ENCODE measurements at regions not wholly inside any gene's neighbourhood (a gene's known extent, or its start where the extent isn't known, plus 50 kb on each side); places are given as distances from the start of the nearest gene placed in this dataset.

DNA sequence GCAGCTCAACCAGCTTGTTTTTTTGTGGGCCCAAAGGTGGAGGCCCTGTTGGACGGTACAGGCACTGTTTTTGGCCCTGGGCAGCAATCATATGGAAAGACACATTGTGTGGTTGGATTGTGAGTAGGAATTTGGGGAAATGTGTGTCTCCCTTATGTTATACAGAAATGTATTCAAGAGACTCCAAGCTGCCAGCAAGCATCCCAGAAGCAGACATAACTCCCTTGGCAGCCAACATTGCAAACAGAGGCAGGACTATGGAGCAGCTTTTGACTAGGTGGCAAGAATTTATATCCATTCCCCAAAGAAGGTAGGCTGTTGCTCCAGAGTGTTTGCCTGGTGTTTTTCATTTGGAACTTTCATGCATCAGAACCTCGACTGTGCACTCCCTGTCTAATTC lies 104.9 kb downstream of the BUB3 start:
- ChIA-PET POLR2A (no interaction called here), CTCF (no interaction called here)
- Histone ChIP-seq H3K4me3 (ENCODE audit: low read depth, low read length) (no peak overlapping the region), H3K9me3 (ENCODE audit: control insufficient read depth, insufficient read depth, low read depth, low read length) (no peaks in the 10 kb centered on the region), H3K36me3 (ENCODE audit: control insufficient read depth in 2 of 2, insufficient read depth in 1 of 2, low read length in 2 of 2) (peaks cover 3 to 5% of the 10 kb centered on the region in 2 experiments; a peak in 2 of 3 replicates), H3K27ac (ENCODE audit: extremely low read depth, low read depth, low read length) (no peak overlapping the region), H3K4me1 (ENCODE audit: control insufficient read depth, insufficient read depth, low read length) (no peaks in the 10 kb centered on the region)
- no peak for TF ChIP-seq ZNF174 (tag by site-specific recombination; IDR thresholded peaks at IDR 0.05)
- TF ChIP-seq ZNF404 (tag by site-specific recombination; IDR thresholded peaks at IDR 0.05): no peak
- no peak for TF ChIP-seq ZNF24 (tag by site-specific recombination; IDR thresholded peaks at IDR 0.05)
- TF ChIP-seq ZNF670 (tag by site-specific recombination; IDR thresholded peaks at IDR 0.05; ENCODE audit: low read depth): no peak
- TF ChIP-seq ZNF837 (tag by site-specific recombination; IDR thresholded peaks at IDR 0.05): no peak
- no peak for TF ChIP-seq ZNF624 (tag by site-specific recombination; IDR thresholded peaks at IDR 0.05)

DNA sequence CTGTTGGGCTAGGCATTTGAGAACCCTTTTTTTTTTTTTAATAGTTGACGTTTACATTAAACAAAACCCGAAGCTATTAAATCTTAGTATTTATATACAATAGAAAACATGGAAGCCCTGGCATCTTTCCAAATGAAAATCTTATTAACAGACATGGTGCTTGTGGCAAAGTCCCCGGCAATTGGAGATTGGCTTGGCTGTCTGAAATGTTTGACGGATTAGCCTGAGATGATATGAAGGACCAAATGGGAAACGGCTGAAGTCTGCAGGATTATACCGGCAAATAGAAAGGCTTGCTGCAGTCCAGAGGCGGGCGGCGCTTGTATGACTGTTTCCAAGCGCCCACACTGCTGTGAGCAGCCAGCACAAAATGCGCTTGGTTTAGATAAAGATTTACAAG lies 105.6 kb downstream of the BUB3 start:
- Histone ChIP-seq H3K27ac (ENCODE audit: extremely low read depth, low read depth, low read length) (no peak overlapping the region), H3K36me3 (ENCODE audit: control insufficient read depth in 2 of 2, insufficient read depth in 1 of 2, low read length in 2 of 2) (no peaks in the 10 kb centered on the region; a peak in 1 of 3 replicates), H3K9me3 (ENCODE audit: control insufficient read depth, insufficient read depth, low read depth, low read length) (no peaks in the 10 kb centered on the region), H3K4me3 (ENCODE audit: low read depth, low read length) (no peak overlapping the region), H3K4me1 (ENCODE audit: control insufficient read depth, insufficient read depth, low read length) (no peaks in the 10 kb centered on the region)
- ChIA-PET CTCF (interaction anchor here (0.7 kb wide), 1 partner anchor 61 kb away, joined by 3 read pairs; no protein-coding TSS in a partner anchor), POLR2A (no interaction called here)
- TF ChIP-seq, protein P1, sequence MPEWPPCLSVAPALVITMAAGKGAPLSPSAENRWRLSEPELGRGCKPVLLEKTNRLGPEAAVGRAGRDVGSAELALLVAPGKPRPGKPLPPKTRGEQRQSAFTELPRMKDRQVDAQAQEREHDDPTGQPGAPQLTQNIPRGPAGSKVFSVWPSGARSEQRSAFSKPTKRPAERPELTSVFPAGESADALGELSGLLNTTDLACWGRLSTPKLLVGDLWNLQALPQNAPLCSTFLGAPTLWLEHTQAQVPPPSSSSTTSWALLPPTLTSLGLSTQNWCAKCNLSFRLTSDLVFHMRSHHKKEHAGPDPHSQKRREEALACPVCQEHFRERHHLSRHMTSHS (tag by site-specific recombination; IDR thresholded peaks at IDR 0.05): no peak
- TF ChIP-seq GFI1B (tag by site-specific recombination; IDR thresholded peaks at IDR 0.05) (no peak), ZNF248 (tag by site-specific recombination; IDR thresholded peaks at IDR 0.05) (no peak), ZNF704 (tag by site-specific recombination; IDR thresholded peaks at IDR 0.05) (no peak), ZNF132 (tag by site-specific recombination; IDR thresholded peaks at IDR 0.05; ENCODE audit: borderline replicate concordance) (no peak), ZNF169 (tag by site-specific recombination; IDR thresholded peaks at IDR 0.05) (no peak), YY1 (tag by site-specific recombination; IDR thresholded peaks at IDR 0.05) (no peak), ZNF660 (tag by site-specific recombination; IDR thresholded peaks at IDR 0.05) (no peak), ZNF292 (tag by site-specific recombination; IDR thresholded peaks at IDR 0.05; ENCODE audit: borderline replicate concordance, low read depth) (no peak), ZNF416 (tag by site-specific recombination; IDR thresholded peaks at IDR 0.05) (no peak), HOXD13 (CRISPR knock-in tag; IDR thresholded peaks at IDR 0.05; ENCODE audit: borderline replicate concordance) (no peak), ZNF223 (tag by site-specific recombination; IDR thresholded peaks at IDR 0.05) (no peak)
- TF ChIP-seq, protein P2, sequence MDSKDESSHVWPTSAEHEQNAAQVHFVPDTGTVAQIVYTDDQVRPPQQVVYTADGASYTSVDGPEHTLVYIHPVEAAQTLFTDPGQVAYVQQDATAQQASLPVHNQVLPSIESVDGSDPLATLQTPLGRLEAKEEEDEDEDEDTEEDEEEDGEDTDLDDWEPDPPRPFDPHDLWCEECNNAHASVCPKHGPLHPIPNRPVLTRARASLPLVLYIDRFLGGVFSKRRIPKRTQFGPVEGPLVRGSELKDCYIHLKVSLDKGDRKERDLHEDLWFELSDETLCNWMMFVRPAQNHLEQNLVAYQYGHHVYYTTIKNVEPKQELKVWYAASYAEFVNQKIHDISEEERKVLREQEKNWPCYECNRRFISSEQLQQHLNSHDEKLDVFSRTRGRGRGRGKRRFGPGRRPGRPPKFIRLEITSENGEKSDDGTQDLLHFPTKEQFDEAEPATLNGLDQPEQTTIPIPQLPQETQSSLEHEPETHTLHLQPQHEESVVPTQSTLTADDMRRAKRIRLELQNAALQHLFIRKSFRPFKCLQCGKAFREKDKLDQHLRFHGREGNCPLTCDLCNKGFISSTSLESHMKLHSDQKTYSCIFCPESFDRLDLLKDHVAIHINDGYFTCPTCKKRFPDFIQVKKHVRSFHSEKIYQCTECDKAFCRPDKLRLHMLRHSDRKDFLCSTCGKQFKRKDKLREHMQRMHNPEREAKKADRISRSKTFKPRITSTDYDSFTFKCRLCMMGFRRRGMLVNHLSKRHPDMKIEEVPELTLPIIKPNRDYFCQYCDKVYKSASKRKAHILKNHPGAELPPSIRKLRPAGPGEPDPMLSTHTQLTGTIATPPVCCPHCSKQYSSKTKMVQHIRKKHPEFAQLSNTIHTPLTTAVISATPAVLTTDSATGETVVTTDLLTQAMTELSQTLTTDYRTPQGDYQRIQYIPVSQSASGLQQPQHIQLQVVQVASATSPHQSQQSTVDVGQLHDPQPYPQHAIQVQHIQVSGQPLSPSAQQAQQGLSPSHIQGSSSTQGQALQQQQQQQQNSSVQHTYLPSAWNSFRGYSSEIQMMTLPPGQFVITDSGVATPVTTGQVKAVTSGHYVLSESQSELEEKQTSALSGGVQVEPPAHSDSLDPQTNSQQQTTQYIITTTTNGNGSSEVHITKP (tag by site-specific recombination; IDR thresholded peaks at IDR 0.05): no peak

All from HEK293 (cell line).